ENCODE measurements at regions not wholly inside any gene's neighbourhood (a gene's known extent, or its start where the extent isn't known, plus 50 kb on each side); places are given as distances from the start of the nearest gene placed in this dataset.
"Not testable (repeated sequence)": the region's sequence is repeated elsewhere in the genome, so short reads cannot be mapped to it uniquely, and the experiment has no call there.

DNA sequence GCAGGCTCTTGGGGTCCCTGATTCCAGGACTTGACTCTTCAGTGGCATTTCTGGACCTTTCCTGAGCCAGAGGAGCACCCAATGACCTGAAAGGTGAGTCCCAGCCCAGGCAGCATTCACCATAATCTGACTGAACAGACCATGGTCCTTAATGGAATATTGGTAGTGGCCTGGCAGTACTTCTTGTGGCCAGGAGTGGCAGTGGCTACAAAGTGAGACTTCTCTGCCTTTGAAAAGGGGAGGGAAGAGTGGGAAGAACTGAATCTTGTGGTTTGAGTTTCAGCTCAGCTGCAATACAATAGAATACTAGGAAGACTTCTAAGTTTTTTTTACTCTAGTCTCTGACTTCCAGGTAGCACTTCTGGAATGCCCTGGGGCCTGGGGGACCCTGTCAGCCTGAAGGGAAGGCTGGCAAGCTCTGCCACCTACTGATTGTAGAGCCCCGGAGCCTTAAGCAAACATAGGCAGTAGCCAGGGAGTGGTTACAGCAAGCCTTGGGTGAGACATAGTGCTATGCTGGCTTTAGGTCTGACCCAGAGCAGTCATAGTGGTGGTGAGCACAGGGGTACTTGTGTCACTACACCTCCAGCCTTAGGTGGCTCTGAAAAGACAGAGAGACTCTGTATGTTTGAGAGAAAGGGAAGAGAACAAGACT lies 674.2 kb upstream of the MANEA start:
- no peaks in the 10 kb centered on the region for H3K36me3 ChIP-seq (ENCODE audit: control insufficient read depth, insufficient read depth, low read length)
- H3K27ac ChIP-seq (ENCODE audit: low read depth, low read length, severe bottlenecking) = no peak overlapping the region
- no peak overlapping the region for H3K4me3 ChIP-seq (ENCODE audit: extremely low read depth, insufficient read depth, low read length, poor library complexity, severe bottlenecking)
- no peaks in the 10 kb centered on the region for H3K4me1 ChIP-seq (ENCODE audit: control insufficient read depth, insufficient read depth, low read length, poor library complexity, severe bottlenecking)
- H3K9me3 ChIP-seq (ENCODE audit: control insufficient read depth, low read length) = no peaks in the 10 kb centered on the region
- WGBS, 2 experiments (ENCODE audit: insufficient coverage in 2 of 2) = 100% methylated on average over 1 of the region's 1 CpG

GRCh38 chr6:94899191-94899590 lies 678.1 kb upstream of the MANEA start:
- H3K9me3 ChIP-seq (ENCODE audit: control insufficient read depth, low read length) = no peaks in the 10 kb centered on the region
- no peak overlapping the region for H3K4me3 ChIP-seq (ENCODE audit: extremely low read depth, insufficient read depth, low read length, poor library complexity, severe bottlenecking)
- H3K27ac ChIP-seq (ENCODE audit: low read depth, low read length, severe bottlenecking) = no peak overlapping the region
- WGBS, 2 experiments (ENCODE audit: insufficient coverage in 2 of 2) = no CpG with 5 or more reads among the region's 2 CpGs
- no peaks in the 10 kb centered on the region for H3K4me1 ChIP-seq (ENCODE audit: control insufficient read depth, insufficient read depth, low read length, poor library complexity, severe bottlenecking)
- no peaks in the 10 kb centered on the region for H3K36me3 ChIP-seq (ENCODE audit: control insufficient read depth, insufficient read depth, low read length)

- Histone ChIP-seq H3K9me3 (ENCODE audit: control insufficient read depth, low read length) (no peaks in the 10 kb centered on the region), H3K27ac (ENCODE audit: low read depth, low read length, severe bottlenecking) (no peak overlapping the region), H3K4me3 (ENCODE audit: extremely low read depth, insufficient read depth, low read length, poor library complexity, severe bottlenecking) (no peak overlapping the region), H3K4me1 (ENCODE audit: control insufficient read depth, insufficient read depth, low read length, poor library complexity, severe bottlenecking) (no peaks in the 10 kb centered on the region), H3K36me3 (ENCODE audit: control insufficient read depth, insufficient read depth, low read length) (no peaks in the 10 kb centered on the region)
- no CpG with 5 or more reads among the region's 3 CpGs for WGBS, 2 experiments (ENCODE audit: insufficient coverage in 2 of 2)
Observed at GRCh38 chr6:94894300-94894699, 683.0 kb upstream of the MANEA start.

- no peaks in the 10 kb centered on the region for H3K4me1 ChIP-seq (ENCODE audit: control insufficient read depth, insufficient read depth, low read length, poor library complexity, severe bottlenecking)
- H3K9me3 ChIP-seq (ENCODE audit: control insufficient read depth, low read length) = no peaks in the 10 kb centered on the region
- H3K36me3 ChIP-seq (ENCODE audit: control insufficient read depth, insufficient read depth, low read length) = no peaks in the 10 kb centered on the region
- WGBS, 2 experiments (ENCODE audit: insufficient coverage in 2 of 2) = 86% methylated on average over 1 of the region's 2 CpGs; no CpG with 5 or more reads in 1 of the 2 experiments
- no peak overlapping the region for H3K27ac ChIP-seq (ENCODE audit: low read depth, low read length, severe bottlenecking)
- H3K4me3 ChIP-seq (ENCODE audit: extremely low read depth, insufficient read depth, low read length, poor library complexity, severe bottlenecking) = no peak overlapping the region
Observed at GRCh38 chr6:94893327-94893726, 684.0 kb upstream of the MANEA start.

DNA sequence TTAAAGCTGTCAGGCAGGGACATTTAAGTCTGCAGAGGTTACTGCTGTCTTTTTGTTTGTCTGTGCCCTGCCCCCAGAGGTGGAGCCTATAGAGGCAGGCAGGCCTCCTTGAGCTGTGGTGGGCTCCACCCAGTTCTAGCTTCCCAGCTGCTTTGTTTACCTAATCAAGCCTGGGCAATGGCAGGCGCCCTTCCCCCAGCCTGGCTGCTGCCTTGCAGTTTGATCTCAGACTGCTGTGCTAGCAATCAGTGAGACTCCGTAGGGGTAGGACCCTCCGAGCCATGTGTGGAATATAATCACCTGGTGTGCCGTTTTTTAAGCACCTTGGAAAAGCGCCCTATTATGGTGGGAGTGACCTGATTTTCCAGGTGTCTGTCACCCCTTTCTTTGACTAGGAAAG lies 703.5 kb upstream of the MANEA start:
- H3K4me3 ChIP-seq (ENCODE audit: extremely low read depth, insufficient read depth, low read length, poor library complexity, severe bottlenecking); H3K36me3 ChIP-seq (ENCODE audit: control insufficient read depth, insufficient read depth, low read length); H3K9me3 ChIP-seq (ENCODE audit: control insufficient read depth, low read length); H3K4me1 ChIP-seq (ENCODE audit: control insufficient read depth, insufficient read depth, low read length, poor library complexity, severe bottlenecking); H3K27ac ChIP-seq (ENCODE audit: low read depth, low read length, severe bottlenecking): not testable (repeated sequence)
- 79 to 81% methylated on average over 4 to 5 of the region's 5 CpGs for WGBS, 2 experiments (ENCODE audit: insufficient coverage in 2 of 2)

GRCh38 chr6:94862112-94862511 lies 715.2 kb upstream of the MANEA start:
- no peaks in the 10 kb centered on the region for H3K36me3 ChIP-seq (ENCODE audit: control insufficient read depth, insufficient read depth, low read length)
- H3K27ac ChIP-seq (ENCODE audit: low read depth, low read length, severe bottlenecking) = no peak overlapping the region
- H3K4me1 ChIP-seq (ENCODE audit: control insufficient read depth, insufficient read depth, low read length, poor library complexity, severe bottlenecking) = no peaks in the 10 kb centered on the region
- no peaks in the 10 kb centered on the region for H3K9me3 ChIP-seq (ENCODE audit: control insufficient read depth, low read length)
- H3K4me3 ChIP-seq (ENCODE audit: extremely low read depth, insufficient read depth, low read length, poor library complexity, severe bottlenecking) = no peak overlapping the region
- WGBS, 2 experiments (ENCODE audit: insufficient coverage in 2 of 2) = no CpG with 5 or more reads among the region's 1 CpG

DNA sequence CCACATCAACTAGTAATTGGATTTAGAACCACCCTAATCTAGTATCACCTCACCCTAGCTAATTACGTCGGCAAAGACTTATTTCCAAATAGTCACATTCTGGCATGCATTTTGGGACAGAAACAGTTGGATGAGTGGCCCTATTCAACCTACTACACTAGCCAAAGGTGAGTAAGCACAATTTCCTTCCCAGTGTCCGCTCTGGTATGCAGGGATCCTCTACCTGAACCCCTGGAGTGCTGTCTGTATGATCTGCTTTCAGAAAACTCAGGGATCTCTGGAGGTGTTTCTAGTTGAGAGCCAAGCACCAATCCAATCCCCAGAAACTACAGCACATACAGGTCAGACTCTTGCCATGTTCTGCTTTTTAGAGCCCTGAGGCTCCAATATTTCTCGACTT lies 717.4 kb upstream of the MANEA start:
- no peaks in the 10 kb centered on the region for H3K36me3 ChIP-seq (ENCODE audit: control insufficient read depth, insufficient read depth, low read length)

DNA sequence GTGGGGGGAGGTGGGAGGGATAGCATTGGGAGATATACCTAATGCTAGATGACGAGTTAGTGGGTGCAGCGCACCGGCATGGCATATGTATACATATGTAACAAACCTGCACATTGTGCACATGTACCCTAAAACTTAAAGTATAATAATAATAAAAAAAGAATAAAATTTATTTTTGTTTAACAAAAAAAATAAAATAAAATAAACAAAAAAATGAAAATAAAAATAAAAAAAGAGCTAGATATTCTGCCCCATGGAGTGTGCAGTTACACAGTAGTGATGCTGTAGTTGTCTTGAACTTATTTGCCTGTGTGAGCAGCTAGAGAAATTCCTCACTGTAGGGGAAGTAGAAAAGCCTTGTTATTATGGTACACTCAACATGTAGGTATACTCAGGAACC lies 720.3 kb upstream of the MANEA start:
- H3K27ac ChIP-seq (ENCODE audit: low read depth, low read length, severe bottlenecking); H3K4me3 ChIP-seq (ENCODE audit: extremely low read depth, insufficient read depth, low read length, poor library complexity, severe bottlenecking); H3K9me3 ChIP-seq (ENCODE audit: control insufficient read depth, low read length); H3K36me3 ChIP-seq (ENCODE audit: control insufficient read depth, insufficient read depth, low read length); H3K4me1 ChIP-seq (ENCODE audit: control insufficient read depth, insufficient read depth, low read length, poor library complexity, severe bottlenecking): not testable (repeated sequence)
- no CpG with 5 or more reads among the region's 3 CpGs for WGBS, 2 experiments (ENCODE audit: insufficient coverage in 2 of 2)

More for the DNA sequence above, 717.4 kb upstream of the MANEA start:
- 100% methylated on average over 2 of the region's 4 CpGs; no CpG with 5 or more reads in 1 of the 2 experiments for WGBS, 2 experiments (ENCODE audit: insufficient coverage in 2 of 2)
- H3K27ac ChIP-seq (ENCODE audit: low read depth, low read length, severe bottlenecking) = no peak overlapping the region
- H3K4me3 ChIP-seq (ENCODE audit: extremely low read depth, insufficient read depth, low read length, poor library complexity, severe bottlenecking) = no peak overlapping the region
- no peaks in the 10 kb centered on the region for H3K9me3 ChIP-seq (ENCODE audit: control insufficient read depth, low read length)
- no peaks in the 10 kb centered on the region for H3K4me1 ChIP-seq (ENCODE audit: control insufficient read depth, insufficient read depth, low read length, poor library complexity, severe bottlenecking)

GRCh38 chr6:94851329-94851728 lies 726.0 kb upstream of the MANEA start:
- not testable (repeated sequence) for H3K4me1 ChIP-seq (ENCODE audit: control insufficient read depth, insufficient read depth, low read length, poor library complexity, severe bottlenecking); H3K27ac ChIP-seq (ENCODE audit: low read depth, low read length, severe bottlenecking); H3K9me3 ChIP-seq (ENCODE audit: control insufficient read depth, low read length); H3K36me3 ChIP-seq (ENCODE audit: control insufficient read depth, insufficient read depth, low read length); H3K4me3 ChIP-seq (ENCODE audit: extremely low read depth, insufficient read depth, low read length, poor library complexity, severe bottlenecking)
- WGBS, 2 experiments (ENCODE audit: insufficient coverage in 2 of 2) = 81 to 87% methylated on average over 4 to 5 of the region's 8 CpGs

DNA sequence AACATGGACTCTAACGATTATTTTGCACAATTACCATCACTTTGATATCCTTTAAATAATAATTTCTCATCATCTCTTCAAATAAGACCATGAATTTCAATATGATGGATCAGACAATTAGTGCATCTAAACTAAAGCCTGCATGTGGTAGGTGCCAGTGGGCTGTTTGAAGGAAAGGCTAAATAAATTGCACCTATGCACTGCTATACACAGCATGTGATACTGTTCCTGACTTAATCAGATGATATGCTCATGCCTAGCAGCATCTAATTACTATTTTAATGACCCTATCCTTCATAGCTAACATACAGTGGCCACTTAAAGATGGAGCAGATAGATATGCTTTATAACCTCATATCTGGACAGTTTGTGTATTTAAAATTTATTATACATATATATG lies 731.6 kb upstream of the MANEA start:
- H3K4me1 ChIP-seq (ENCODE audit: control insufficient read depth, insufficient read depth, low read length, poor library complexity, severe bottlenecking) = no peaks in the 10 kb centered on the region
- H3K36me3 ChIP-seq (ENCODE audit: control insufficient read depth, insufficient read depth, low read length) = no peaks in the 10 kb centered on the region
- no CpG with 5 or more reads among the region's 1 CpG for WGBS, 2 experiments (ENCODE audit: insufficient coverage in 2 of 2)
- H3K9me3 ChIP-seq (ENCODE audit: control insufficient read depth, low read length) = no peaks in the 10 kb centered on the region
- no peak overlapping the region for H3K27ac ChIP-seq (ENCODE audit: low read depth, low read length, severe bottlenecking)
- no peak overlapping the region for H3K4me3 ChIP-seq (ENCODE audit: extremely low read depth, insufficient read depth, low read length, poor library complexity, severe bottlenecking)

DNA sequence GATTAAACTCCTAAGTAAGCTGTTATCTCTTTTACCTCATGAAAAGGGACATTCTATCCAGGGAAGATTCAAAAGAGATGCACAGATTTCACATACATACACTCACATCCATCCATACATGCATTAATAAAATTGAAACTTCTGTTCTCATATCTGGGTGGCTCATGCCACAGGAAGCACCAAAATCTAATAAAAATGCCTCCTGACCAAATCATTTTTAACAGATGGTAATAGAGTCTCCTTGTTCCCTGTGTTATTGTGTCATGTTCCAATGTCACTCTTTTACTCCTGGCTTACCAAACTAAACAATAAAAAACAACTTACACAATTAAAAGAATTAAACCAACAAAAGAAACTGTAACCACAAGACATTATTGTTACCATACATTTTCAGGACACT lies 742.1 kb upstream of the MANEA start:
- no peaks in the 10 kb centered on the region for H3K9me3 ChIP-seq (ENCODE audit: control insufficient read depth, low read length)
- no peak overlapping the region for H3K27ac ChIP-seq (ENCODE audit: low read depth, low read length, severe bottlenecking)
- H3K4me3 ChIP-seq (ENCODE audit: extremely low read depth, insufficient read depth, low read length, poor library complexity, severe bottlenecking) = no peak overlapping the region
- no peaks in the 10 kb centered on the region for H3K36me3 ChIP-seq (ENCODE audit: control insufficient read depth, insufficient read depth, low read length)
- H3K4me1 ChIP-seq (ENCODE audit: control insufficient read depth, insufficient read depth, low read length, poor library complexity, severe bottlenecking) = no peaks in the 10 kb centered on the region

Data from mesodermal cell (in vitro differentiated cells).